Activated T-helper 2 cell treated with anti-CD3 and anti-CD28 coated beads, Interferon-gamma antibody, Interleukin-2, Interleukin-4, amounts not matched to agents 10 μg/mL and 5 μg/mL and 100 μg/mL, durations not matched to agents 14 hours and 24 hours and 36 hours (primary cell): ENCODE measurements at regions not wholly inside any gene's neighbourhood (a gene's known extent, or its start where the extent isn't known, plus 50 kb on each side); places are given as distances from the start of the nearest gene placed in this dataset.

Experiments used
- DNase-seq: peaks from one replicate; pipeline ENCODE4 v3.0.0; 2021; ENCODE audit warnings: low spot score
- H3K27ac Mint-ChIP-seq: one replicate; pipeline ENCODE4 v1.8.0; 2021; ENCODE audit warnings: mixed read lengths
- H3K27me3 Mint-ChIP-seq: one replicate; pipeline ENCODE4 v1.8.0; 2021; ENCODE audit warnings: low read depth, mixed read lengths
- H3K36me3 Mint-ChIP-seq: one replicate; pipeline ENCODE4 v1.8.0; 2021; ENCODE audit warnings: low read depth, mixed read lengths
- H3K4me1 Mint-ChIP-seq: one replicate; pipeline ENCODE4 v1.8.0; 2021; ENCODE audit warnings: low read depth, mixed read lengths
- H3K4me3 Mint-ChIP-seq: one replicate; pipeline ENCODE4 v1.8.0; 2021; ENCODE audit warnings: low read depth, mild to moderate bottlenecking, moderate library complexity, mixed read lengths
- H3K9me3 Mint-ChIP-seq: one replicate; pipeline ENCODE4 v1.8.0; 2021; ENCODE audit warnings: mixed read lengths
- intact Hi-C: fragments of 100-400 bp; cut with micrococcal nuclease; formaldehyde crosslinking; loops from one replicate; pipeline ENCODE4 v1.15.1; 2023

DNA sequence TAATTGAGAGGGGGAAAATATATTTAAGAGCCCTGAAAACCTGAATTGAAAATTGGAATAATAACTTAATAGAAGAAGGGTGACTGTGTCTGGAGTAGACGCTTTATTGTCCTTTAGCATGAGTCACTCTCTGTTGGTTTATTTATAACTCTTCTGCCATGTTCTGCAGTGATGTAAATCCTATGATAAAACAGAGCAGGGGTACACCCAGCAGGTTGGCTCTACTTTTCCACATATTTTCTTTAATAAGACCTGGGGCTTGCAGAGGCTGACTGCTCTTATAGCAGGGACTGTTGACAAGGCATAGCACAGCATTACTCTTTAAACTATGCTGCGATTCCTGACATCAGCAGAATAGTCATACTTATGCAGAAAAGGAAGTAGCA lies 389.9 kb upstream of the PCDH9 start:
- DNase-seq, result no peak
- intact Hi-C loops, result no loop called here
- no peaks in the 10 kb centered on the region for H3K4me1 Mint-ChIP-seq
- no peak overlapping the region for H3K4me3 Mint-ChIP-seq
- H3K27ac Mint-ChIP-seq, result no peak overlapping the region
- H3K36me3 Mint-ChIP-seq, result no peaks in the 10 kb centered on the region
- H3K9me3 Mint-ChIP-seq, result peaks cover 12% of the 10 kb centered on the region
- no peaks in the 10 kb centered on the region for H3K27me3 Mint-ChIP-seq

DNA sequence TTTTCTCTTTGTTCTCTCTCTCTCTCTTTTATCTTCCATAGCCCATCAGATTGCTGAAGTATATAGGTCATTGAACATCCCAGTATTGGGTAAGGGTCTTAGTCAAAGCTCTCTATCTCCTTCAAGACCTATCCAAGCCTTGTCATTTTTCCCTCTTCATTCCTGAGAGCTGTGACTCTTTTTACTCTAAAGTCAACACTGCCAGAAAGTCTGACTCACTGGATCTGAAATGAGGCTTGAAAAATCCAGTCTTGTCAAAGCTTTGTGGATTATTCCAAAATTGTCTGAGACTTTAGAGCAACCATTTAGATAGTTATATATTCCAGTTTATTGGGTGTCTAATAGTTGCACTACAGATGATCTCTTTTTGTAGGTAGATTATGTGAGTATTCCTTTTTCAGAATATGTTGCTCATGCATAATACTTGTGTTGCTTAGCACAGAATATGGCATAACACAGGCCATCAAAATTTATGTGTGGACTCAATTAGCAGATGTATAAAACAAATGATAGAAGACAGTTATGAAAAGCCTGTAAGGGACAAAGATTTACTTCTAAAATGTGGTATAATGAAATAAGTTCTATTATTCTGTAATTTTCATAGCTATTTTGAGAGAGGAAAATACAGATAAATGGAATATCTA lies 389.3 kb upstream of the PCDH9 start:
- H3K27me3 Mint-ChIP-seq, result no peaks in the 10 kb centered on the region
- no peaks in the 10 kb centered on the region for H3K4me1 Mint-ChIP-seq
- no peak for DNase-seq
- H3K4me3 Mint-ChIP-seq, result no peak overlapping the region
- no peak overlapping the region for H3K27ac Mint-ChIP-seq
- H3K9me3 Mint-ChIP-seq, result peaks cover 11% of the 10 kb centered on the region
- H3K36me3 Mint-ChIP-seq, result no peaks in the 10 kb centered on the region
- intact Hi-C loops, result no loop called here

DNA sequence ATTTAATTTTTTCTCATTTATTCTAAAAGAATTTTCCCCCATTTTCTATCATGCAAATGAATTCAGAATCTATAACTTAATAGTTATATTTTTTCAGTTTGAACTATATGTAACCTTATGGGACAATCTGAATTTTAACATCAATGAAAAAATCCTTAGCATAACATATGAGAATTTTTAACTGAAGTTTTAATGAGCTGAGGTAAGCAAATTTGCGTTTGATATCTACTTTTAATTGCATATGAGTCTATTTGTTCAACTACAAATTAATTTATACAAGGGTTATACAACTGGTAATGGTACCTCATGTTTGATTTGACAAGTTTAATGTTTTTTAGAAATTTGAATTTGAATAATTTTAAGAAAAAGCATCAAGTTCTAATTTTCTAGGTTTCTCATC lies 384.4 kb upstream of the PCDH9 start:
- no peak overlapping the region for H3K4me3 Mint-ChIP-seq
- intact Hi-C loops, result no loop called here
- no peak overlapping the region for H3K27ac Mint-ChIP-seq
- H3K9me3 Mint-ChIP-seq, result peaks cover 15% of the 10 kb centered on the region
- no peaks in the 10 kb centered on the region for H3K4me1 Mint-ChIP-seq
- no peak for DNase-seq
- H3K27me3 Mint-ChIP-seq, result no peaks in the 10 kb centered on the region
- H3K36me3 Mint-ChIP-seq, result no peaks in the 10 kb centered on the region

DNA sequence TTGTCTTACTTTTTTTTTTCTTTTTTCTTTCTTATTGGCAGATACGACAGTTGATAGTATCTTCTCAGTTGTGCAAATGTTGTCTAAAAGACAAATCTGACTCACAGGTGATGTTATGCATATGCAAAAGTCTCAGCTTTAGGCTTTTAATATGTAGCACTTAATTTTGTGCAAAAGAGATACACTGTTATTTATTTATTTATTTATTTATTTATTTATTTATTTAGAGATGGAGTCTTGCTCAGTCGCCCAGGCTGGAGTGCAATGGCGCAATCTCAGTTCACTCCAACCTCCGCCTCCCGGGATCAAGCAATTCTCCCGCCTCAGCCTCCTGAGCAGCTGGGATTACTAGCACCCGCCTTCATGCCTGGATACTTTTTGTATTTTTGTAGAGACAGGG lies 383.9 kb upstream of the PCDH9 start:
- no peak for DNase-seq
- intact Hi-C loops, result no loop called here
- Mint-ChIP-seq H3K27ac (no peak overlapping the region), H3K4me3 (no peak overlapping the region), H3K36me3 (no peaks in the 10 kb centered on the region), H3K9me3 (peaks cover 9% of the 10 kb centered on the region), H3K4me1 (no peaks in the 10 kb centered on the region), H3K27me3 (no peaks in the 10 kb centered on the region)

DNA sequence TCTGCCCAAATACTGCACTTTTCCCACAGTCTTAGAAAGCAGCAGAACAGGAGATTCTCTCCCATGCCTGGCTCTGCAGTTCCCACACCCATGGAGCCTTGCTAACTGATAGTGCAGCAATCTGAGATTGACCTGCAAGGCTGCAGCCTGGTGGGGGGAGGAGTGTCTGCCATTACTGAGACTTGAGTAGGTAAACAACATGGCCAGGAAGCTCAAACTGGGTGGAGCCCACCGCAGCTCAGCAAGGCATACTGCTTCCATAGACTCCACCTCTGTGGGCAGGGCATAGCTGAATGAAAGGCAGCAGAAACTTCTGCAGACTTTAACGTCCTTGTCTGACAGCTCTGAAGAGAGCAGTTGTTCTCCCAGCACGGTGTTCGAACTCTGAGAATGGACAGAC lies 358.5 kb upstream of the PCDH9 start:
- Mint-ChIP-seq H3K4me3 (no peak overlapping the region), H3K36me3 (no peaks in the 10 kb centered on the region), H3K27me3 (no peaks in the 10 kb centered on the region), H3K9me3 (peaks cover 40% of the 10 kb centered on the region), H3K4me1 (no peaks in the 10 kb centered on the region), H3K27ac (no peak overlapping the region)
- intact Hi-C loops, result no loop called here
- DNase-seq, result no peak

DNA sequence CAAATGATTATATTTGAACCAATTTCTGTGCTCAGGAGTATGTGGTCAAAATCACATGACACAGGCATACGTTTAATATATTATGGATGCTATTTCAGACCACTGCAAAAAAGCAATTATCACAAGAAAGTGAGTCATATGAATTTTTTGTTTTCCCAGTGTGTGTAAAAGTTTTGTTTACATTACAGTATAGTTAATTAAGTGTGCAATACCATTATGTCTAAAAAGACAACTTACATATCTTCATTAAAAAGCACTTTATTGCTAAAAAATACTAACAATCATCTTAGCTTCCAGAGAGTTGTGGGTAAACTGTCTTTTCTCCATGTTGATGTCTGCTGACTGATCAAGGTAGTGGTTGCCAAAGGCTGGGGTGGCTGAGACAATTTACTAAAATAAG lies 347.2 kb upstream of the PCDH9 start:
- Mint-ChIP-seq H3K9me3 (peaks cover 21% of the 10 kb centered on the region), H3K4me1 (no peaks in the 10 kb centered on the region), H3K27me3 (no peaks in the 10 kb centered on the region), H3K36me3 (no peaks in the 10 kb centered on the region), H3K4me3 (no peak overlapping the region), H3K27ac (no peak overlapping the region)
- intact Hi-C loops, result no loop called here
- DNase-seq, result no peak

DNA sequence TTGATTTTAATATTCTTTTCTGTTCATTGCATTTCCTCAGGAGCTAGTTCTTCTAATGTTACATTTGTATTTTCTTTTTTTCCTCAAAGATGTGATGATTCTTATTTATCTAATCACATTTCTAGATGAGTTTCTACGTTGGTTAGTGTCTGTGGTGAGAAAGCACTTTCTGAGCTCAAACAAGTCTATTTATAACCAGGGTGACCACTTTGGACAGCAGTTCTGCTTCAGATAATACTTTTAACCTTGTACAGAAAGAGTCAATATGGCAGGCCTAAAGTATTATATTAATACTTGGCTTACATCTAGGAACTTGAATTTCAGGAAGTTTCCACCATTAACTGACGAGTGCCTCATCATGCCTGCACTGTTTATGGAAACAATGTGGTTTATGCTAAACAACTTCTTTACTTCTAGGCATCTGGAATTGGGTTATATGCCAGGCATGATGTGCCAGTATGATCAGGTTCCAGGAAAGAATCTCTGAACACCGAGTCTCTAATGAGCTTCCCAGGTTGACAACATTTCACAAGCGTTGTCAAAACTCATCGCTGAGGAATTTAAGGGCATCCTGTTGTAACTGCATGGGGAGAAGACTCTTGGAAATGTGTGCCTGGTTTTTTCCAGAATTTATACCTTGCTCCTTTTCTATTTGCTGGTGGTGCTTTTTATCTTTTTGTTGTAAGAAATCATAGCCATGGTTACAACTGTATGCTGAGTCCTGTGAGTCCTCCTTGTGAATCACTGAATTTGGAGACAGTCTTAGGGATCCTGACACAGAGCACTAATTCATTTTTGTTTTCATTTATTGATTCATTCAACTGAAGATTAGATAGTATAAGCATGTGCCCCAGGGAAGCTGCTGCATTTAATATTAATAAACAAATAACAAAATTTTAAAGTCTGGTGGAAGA lies 344.4 kb upstream of the PCDH9 start:
- Mint-ChIP-seq H3K27ac (no peak overlapping the region), H3K36me3 (no peaks in the 10 kb centered on the region), H3K4me1 (no peaks in the 10 kb centered on the region), H3K4me3 (no peak overlapping the region), H3K27me3 (no peaks in the 10 kb centered on the region), H3K9me3 (peaks cover 26% of the 10 kb centered on the region)
- intact Hi-C loops, result no loop called here
- DNase-seq, result no peak

DNA sequence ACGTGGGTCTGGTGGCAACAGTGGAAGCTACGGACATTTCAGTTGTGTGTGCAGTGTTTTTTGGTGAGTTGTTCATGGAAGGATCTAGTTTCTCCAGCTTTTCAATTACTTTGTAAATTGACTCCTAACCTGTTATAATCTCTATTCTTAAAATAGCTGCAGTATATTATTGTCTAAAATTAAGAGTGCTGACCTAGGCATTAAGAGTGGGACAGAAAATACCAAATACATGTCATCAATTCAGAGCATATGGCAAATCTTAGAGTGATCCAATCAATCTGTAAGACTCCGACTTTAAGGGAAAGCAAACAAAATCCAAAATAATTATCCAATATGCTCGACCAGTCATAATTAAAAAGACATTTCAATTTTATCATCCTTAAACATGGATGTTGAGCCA lies 338.1 kb upstream of the PCDH9 start:
- DNase-seq, result no peak
- intact Hi-C loops, result no loop called here
- Mint-ChIP-seq H3K4me1 (no peaks in the 10 kb centered on the region), H3K4me3 (no peak overlapping the region), H3K36me3 (no peaks in the 10 kb centered on the region), H3K27ac (no peak overlapping the region), H3K27me3 (no peaks in the 10 kb centered on the region), H3K9me3 (peaks cover 14% of the 10 kb centered on the region)

DNA sequence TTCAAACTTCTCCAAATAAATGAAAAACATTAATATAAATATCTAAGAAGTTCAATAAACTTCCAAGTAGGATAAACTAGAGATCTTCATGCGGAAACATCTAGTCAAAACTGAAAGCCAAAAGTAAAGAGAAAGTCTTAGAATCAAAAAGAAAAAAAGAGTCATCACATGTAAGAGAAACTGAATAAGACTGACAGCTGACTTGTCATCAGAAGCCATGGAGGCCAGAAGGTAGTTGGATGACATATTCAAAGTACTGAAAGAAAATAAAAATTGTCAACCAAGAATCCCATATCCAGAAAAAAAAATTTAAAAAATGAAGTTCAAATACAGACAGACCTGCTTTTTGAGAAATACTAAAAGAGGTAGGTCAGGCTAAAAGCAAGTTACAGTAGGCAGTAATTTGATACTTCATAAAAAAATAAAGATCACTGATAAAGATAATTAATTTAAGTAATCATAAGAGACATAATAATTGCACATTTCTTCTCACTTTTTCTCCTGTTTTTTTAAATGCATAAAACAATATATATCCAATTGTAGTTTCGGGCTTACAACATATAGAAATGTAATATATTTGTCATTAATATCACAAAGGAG lies 327.6 kb upstream of the PCDH9 start:
- H3K27ac Mint-ChIP-seq, result no peak overlapping the region
- no peak for DNase-seq
- no peaks in the 10 kb centered on the region for H3K27me3 Mint-ChIP-seq
- H3K4me3 Mint-ChIP-seq, result no peak overlapping the region
- intact Hi-C loops, result no loop called here
- H3K4me1 Mint-ChIP-seq, result no peaks in the 10 kb centered on the region
- peaks cover 34% of the 10 kb centered on the region for H3K9me3 Mint-ChIP-seq
- H3K36me3 Mint-ChIP-seq, result no peaks in the 10 kb centered on the region

DNA sequence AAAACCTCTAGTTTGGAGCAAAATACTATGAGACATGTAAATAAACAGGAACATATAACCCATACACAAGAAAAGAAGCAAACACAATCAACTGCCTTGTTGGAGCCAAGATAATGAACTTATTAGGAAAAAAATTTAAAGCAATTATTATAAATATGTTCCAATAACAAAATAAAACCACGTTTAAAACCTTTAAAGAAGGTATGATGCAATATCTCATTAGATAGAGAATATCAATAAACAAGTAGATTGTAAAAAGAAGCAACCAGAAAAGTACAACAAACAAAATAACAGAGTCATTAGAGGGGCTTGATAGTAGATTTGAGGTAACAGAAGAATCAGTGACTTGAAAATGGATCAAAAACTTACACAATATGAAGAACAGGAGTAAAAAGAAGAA lies 327.0 kb upstream of the PCDH9 start:
- no peaks in the 10 kb centered on the region for H3K27me3 Mint-ChIP-seq
- no peak overlapping the region for H3K4me3 Mint-ChIP-seq
- H3K4me1 Mint-ChIP-seq, result no peaks in the 10 kb centered on the region
- intact Hi-C loops, result no loop called here
- H3K27ac Mint-ChIP-seq, result no peak overlapping the region
- peaks cover 34% of the 10 kb centered on the region for H3K9me3 Mint-ChIP-seq
- DNase-seq, result no peak
- H3K36me3 Mint-ChIP-seq, result no peaks in the 10 kb centered on the region

DNA sequence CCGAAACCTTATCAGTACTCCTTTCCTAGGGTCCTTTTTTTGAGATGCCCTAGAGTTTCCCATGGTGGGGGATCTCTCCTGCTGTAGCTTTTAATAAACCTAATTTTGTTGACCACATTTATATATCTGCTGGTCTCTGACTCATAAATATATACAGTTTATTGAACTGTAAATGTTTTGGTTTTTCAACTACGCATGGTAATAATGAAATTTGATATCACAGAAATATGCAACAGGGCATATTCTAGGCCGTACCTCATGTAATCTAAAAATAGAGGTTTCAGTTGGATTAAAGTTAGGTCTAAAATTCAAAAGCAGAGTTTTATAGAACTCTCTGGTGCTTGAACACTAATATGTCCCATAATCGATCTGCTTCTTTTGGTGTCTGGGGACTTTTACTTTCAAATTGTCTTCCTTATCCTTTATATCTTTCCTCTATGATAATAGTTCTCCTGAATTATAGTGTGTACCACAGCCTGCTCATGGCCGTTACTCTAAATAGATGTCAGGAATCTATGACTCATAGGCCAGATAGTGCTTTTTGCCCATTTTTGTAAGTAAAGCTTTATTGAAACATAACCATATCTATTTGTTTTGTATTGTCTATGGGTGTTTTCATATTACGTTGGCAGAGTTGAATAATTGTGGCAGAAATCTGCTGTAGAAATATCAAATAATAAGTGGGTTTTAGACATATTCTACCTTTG lies 324.8 kb upstream of the PCDH9 start:
- no peak for DNase-seq
- H3K27ac Mint-ChIP-seq, result no peak overlapping the region
- intact Hi-C loops, result no loop called here
- no peaks in the 10 kb centered on the region for H3K4me1 Mint-ChIP-seq
- no peaks in the 10 kb centered on the region for H3K27me3 Mint-ChIP-seq
- H3K4me3 Mint-ChIP-seq, result no peak overlapping the region
- H3K36me3 Mint-ChIP-seq, result no peaks in the 10 kb centered on the region
- peaks cover 28% of the 10 kb centered on the region for H3K9me3 Mint-ChIP-seq

DNA sequence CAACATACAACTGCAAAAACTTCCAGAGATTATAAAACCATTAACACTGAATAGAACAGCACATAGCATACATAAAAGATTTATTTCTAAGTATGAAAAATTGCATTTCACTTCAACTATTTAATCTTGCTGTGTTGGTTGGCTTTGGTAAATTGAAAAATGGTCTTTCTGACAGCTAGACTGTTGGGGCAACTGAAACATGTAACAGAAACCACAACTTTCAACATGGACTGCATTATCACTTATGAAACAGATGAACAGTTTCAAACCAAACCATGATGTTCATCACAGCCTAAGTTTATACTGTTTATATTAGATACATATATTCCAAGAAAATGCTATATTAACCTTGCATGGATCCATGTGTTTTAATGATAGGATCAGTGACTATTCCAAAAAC lies 324.1 kb upstream of the PCDH9 start:
- DNase-seq, result no peak
- Mint-ChIP-seq H3K36me3 (no peaks in the 10 kb centered on the region), H3K9me3 (peaks cover 28% of the 10 kb centered on the region), H3K4me1 (no peaks in the 10 kb centered on the region), H3K4me3 (no peak overlapping the region), H3K27me3 (no peaks in the 10 kb centered on the region), H3K27ac (no peak overlapping the region)
- intact Hi-C loops, result no loop called here

DNA sequence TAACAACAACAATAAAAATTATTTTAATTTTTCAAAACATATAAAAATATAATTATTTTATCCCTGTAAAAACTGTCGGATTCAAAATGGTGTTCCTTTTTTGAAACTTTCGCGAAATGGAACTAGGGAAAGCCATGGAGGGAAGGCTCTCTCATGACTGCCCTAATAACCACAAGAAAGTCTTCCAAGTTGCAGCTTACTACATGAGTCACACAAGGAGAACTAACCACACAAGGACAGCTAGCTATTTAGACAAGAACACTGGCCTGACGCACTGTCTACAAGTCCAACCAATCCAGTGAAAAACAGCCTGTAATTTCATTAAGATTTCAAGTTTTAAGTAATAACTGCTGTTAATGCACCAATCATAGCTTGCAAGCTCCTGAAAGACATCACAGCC lies 319.2 kb upstream of the PCDH9 start:
- no peaks in the 10 kb centered on the region for H3K36me3 Mint-ChIP-seq
- peaks cover 2% of the 10 kb centered on the region for H3K9me3 Mint-ChIP-seq
- H3K27ac Mint-ChIP-seq, result no peak overlapping the region
- intact Hi-C loops, result no loop called here
- no peak for DNase-seq
- no peak overlapping the region for H3K4me3 Mint-ChIP-seq
- no peaks in the 10 kb centered on the region for H3K4me1 Mint-ChIP-seq
- H3K27me3 Mint-ChIP-seq, result no peaks in the 10 kb centered on the region
